Mesendoderm (in vitro differentiated cells): ENCODE measurements at regions not wholly inside any gene's neighbourhood (a gene's known extent, or its start where the extent isn't known, plus 50 kb on each side); places are given as distances from the start of the nearest gene placed in this dataset.
A peak's percentile ranks its signal among the peaks of the same experiment; 100 is the strongest.

Experiments used
- DNase-seq: peaks from one replicate; pipeline ENCODE4 v3.0.0; 2013
- H2AK5ac ChIP-seq: 2 replicates; pipeline ENCODE4 v1.6.1; 2013; ENCODE audit warnings: low read length, inconsistent platforms
- H2BK120ac ChIP-seq: 2 replicates; pipeline ENCODE4 v1.6.1; 2013; ENCODE audit warnings: low read depth, mild to moderate bottlenecking, low read length, moderate library complexity, mixed read lengths
- H2BK15ac ChIP-seq: replicated peaks from 2 replicates; pipeline ENCODE4 v1.6.1; 2013; ENCODE audit warnings: low read depth, mild to moderate bottlenecking, moderate library complexity
- H2BK5ac ChIP-seq: 2 replicates; pipeline ENCODE4 v1.6.1; 2013; ENCODE audit warnings: low read length, inconsistent platforms
- H3K18ac ChIP-seq: 2 replicates; pipeline ENCODE4 v1.6.1; 2013; ENCODE audit warnings: mild to moderate bottlenecking, low read length, mixed read lengths
- H3K23ac ChIP-seq: one replicate; pipeline ENCODE4 v1.6.1; 2013; ENCODE audit warnings: low read length
- H3K27ac ChIP-seq: 2 replicates; pipeline ENCODE4 v1.5.1; 2013; ENCODE audit warnings: low read depth, mild to moderate bottlenecking, inconsistent platforms, low read length, moderate library complexity
- H3K27me3 ChIP-seq: 2 replicates; pipeline ENCODE4 v1.6.1; 2013; ENCODE audit warnings: low read length, control low read depth, mild to moderate bottlenecking, inconsistent platforms; ENCODE audit not compliant: insufficient read depth, poor library complexity
- H3K36me3 ChIP-seq: 2 replicates; pipeline ENCODE4 v1.6.1; 2013; ENCODE audit warnings: low read length, inconsistent platforms; ENCODE audit not compliant: control insufficient read depth, insufficient read depth
- H3K4ac ChIP-seq: one replicate; pipeline ENCODE4 v1.6.1; 2013; ENCODE audit warnings: low read depth, mild to moderate bottlenecking, low read length, moderate library complexity
- H3K4me1 ChIP-seq: 2 replicates; pipeline ENCODE4 v1.6.1; 2013; ENCODE audit warnings: low read depth, low read length, inconsistent platforms; ENCODE audit not compliant: control insufficient read depth
- H3K4me2 ChIP-seq: 2 replicates; pipeline ENCODE4 v1.6.1; 2013; ENCODE audit warnings: low read length
- H3K4me3 ChIP-seq: 2 replicates; pipeline ENCODE4 v1.5.1; 2013; ENCODE audit warnings: mild to moderate bottlenecking, low read length
- H3K56ac ChIP-seq: one replicate; pipeline ENCODE4 v1.6.1; 2013; ENCODE audit warnings: low read length
- H3K79me1 ChIP-seq: 2 replicates; pipeline ENCODE4 v1.6.1; 2013; ENCODE audit warnings: low read length, inconsistent platforms
- H3K79me2 ChIP-seq: 2 replicates; pipeline ENCODE4 v1.6.1; 2013; ENCODE audit warnings: mild to moderate bottlenecking, low read length; ENCODE audit not compliant: control insufficient read depth, insufficient read depth
- H3K9ac ChIP-seq: 2 replicates; pipeline ENCODE4 v1.6.1; 2013; ENCODE audit warnings: low read length, inconsistent platforms
- H4K5ac ChIP-seq: one replicate; pipeline ENCODE4 v1.6.1; 2013; ENCODE audit warnings: low read length
- H4K8ac ChIP-seq: one replicate; pipeline ENCODE4 v1.6.1; 2013; ENCODE audit warnings: low read depth, mild to moderate bottlenecking, control low read depth, low read length, moderate library complexity
- WGBS: extraction: QIAGEN DNeasy Blood & Tissue Kit; methylation state at CpG from one replicate; pipeline ENCODE4 v1.1.7; 2013; ENCODE audit warnings: low lambda C conversion rate, missing lambda C conversion rate; ENCODE audit not compliant: insufficient coverage; ENCODE audit errors: extremely low coverage; 5-methylcytosine and 5-hydroxymethylcytosine counted together

DNA sequence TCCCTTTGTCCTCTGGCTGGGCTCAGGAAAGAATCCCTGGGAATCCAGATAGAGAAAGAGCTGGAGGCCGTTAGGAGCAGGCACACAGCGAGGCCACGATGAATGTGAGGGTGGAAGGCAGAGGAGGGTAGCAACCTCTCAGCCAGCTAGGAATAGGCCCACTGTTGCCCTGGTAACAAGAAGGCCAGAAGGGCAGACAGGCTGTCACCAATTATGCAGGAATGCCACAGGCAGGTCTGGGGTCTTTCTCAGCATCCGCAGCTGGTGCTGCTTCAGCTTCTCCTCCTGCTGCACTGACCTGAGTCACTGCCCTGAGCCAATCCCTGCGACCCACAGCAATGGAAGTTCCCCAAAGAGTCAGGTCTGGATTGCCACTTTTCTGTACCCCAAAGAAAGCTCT, 62.8 kb upstream of the C3orf80 start:
- Histone ChIP-seq H2BK15ac (no peak overlapping the region), H3K36me3 (no peaks in the 10 kb centered on the region), H3K4me3 (no peak overlapping the region), H3K79me1 (no peaks in the 10 kb centered on the region), H2AK5ac (no peak overlapping the region), H2BK120ac (no peak overlapping the region), H3K23ac (no peak overlapping the region), H3K27ac (no peak overlapping the region), H3K9ac (no peak overlapping the region), H4K5ac (no peak overlapping the region), H3K4ac (no peak overlapping the region), H2BK5ac (no peak overlapping the region), H3K4me2 (no peak overlapping the region), H3K4me1 (no peaks in the 10 kb centered on the region), H3K27me3 (no peaks in the 10 kb centered on the region), H3K18ac (no peak overlapping the region), H4K8ac (no peak overlapping the region), H3K56ac (no peak overlapping the region), H3K79me2 (no peaks in the 10 kb centered on the region)
- DNase-seq: peak; percentile 99
- no CpG with 5 or more reads among the region's 5 CpGs for WGBS

- Histone ChIP-seq H2BK5ac (no peak overlapping the region), H3K4me1 (no peaks in the 10 kb centered on the region), H3K18ac (no peak overlapping the region), H2BK120ac (no peak overlapping the region), H4K8ac (no peak overlapping the region), H3K56ac (no peak overlapping the region), H3K23ac (no peak overlapping the region), H3K36me3 (no peaks in the 10 kb centered on the region), H2BK15ac (peak overlapping the region; percentile 92), H3K4me2 (no peak overlapping the region), H3K4ac (no peak overlapping the region), H3K27me3 (no peaks in the 10 kb centered on the region), H3K79me1 (no peaks in the 10 kb centered on the region), H2AK5ac (no peak overlapping the region), H3K27ac (no peak overlapping the region), H4K5ac (no peak overlapping the region), H3K4me3 (no peak overlapping the region), H3K79me2 (no peaks in the 10 kb centered on the region), H3K9ac (no peak overlapping the region)
- DNase-seq: no peak
Observed at GRCh38 chr3:160163229-160163878, 61.9 kb upstream of the C3orf80 start.

DNA sequence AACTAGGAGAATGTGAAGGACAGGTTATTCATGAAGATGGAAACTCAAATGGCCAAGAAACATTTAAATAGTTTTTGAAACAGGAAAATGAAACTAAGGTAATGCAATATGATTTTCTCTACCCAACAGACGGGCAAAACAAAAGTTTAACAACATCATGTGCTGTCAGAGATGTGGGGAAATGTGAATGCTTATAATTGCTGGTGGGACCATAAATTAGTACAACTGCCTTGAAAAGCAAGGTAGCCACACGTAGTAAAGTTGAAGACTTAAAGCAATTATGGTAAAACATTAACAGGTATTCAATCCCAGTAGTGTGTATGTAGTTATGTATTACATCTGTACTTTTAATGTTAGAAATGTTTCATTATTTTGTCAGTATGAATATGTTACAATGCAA, 57.0 kb upstream of the C3orf80 start:
- H2AK5ac ChIP-seq: no peak overlapping the region
- no peaks in the 10 kb centered on the region for H3K79me2 ChIP-seq
- no peaks in the 10 kb centered on the region for H3K27me3 ChIP-seq
- H3K4me3 ChIP-seq: no peak overlapping the region
- no peak overlapping the region for H3K9ac ChIP-seq
- no peak overlapping the region for H3K27ac ChIP-seq
- no peak overlapping the region for H3K4ac ChIP-seq
- no peak for DNase-seq
- peaks cover 4% of the 10 kb centered on the region for H3K4me1 ChIP-seq
- no peak overlapping the region for H2BK120ac ChIP-seq
- no peak overlapping the region for H4K5ac ChIP-seq
- H3K56ac ChIP-seq: no peak overlapping the region
- H4K8ac ChIP-seq: no peak overlapping the region
- no CpG with 5 or more reads among the region's 2 CpGs for WGBS
- no peak overlapping the region for H3K23ac ChIP-seq
- H3K79me1 ChIP-seq: no peaks in the 10 kb centered on the region
- H3K4me2 ChIP-seq: no peak overlapping the region
- no peaks in the 10 kb centered on the region for H3K36me3 ChIP-seq
- no peak overlapping the region for H3K18ac ChIP-seq
- no peak overlapping the region for H2BK5ac ChIP-seq
- H2BK15ac ChIP-seq: no peak overlapping the region

DNA sequence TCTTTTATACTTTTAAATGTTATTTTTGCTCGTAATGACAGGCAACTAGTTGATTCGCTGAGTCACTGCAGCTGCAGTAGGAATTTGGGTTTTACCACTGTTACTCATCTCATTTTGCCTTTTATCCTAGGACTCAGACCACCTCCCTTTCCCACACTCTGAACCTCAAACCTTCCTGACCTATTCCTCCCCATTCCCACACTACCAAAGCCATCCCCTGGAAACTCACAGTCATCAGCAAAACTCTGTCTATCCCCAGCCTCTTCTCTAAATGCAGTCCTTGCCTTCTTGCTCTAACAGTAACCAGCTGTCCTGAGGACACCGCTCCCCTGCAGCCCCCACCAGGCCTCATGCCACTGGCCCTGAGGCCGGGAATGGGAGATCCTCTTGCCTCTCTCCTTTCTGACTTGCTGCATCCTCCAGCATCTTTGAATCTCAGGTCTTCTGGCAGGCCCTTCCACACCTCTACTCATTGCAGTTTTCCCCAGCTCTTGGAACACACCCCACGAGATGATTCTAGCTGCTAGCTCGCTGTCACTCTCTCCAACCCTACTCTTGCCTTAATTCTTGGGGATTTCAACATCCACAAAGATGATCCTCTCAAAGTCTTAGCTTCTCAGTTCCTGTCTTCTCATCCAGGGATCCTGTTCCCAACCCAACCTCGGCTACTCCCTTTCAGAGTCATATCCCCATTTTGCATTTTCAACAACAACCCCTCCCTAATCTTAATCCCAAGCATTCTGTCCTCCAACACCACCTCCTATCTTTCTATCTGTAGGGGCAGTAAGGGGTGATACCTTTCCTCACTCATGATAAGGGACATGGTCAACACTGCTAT, 55.9 kb upstream of the C3orf80 start:
- Histone ChIP-seq H2BK5ac (no peak overlapping the region), H3K79me2 (no peaks in the 10 kb centered on the region), H3K56ac (peak overlapping the region; percentile 31), H2BK120ac (no peak overlapping the region), H3K79me1 (no peaks in the 10 kb centered on the region), H2AK5ac (peak overlapping the region; percentile 27), H4K5ac (no peak overlapping the region), H3K4me1 (peaks cover 4% of the 10 kb centered on the region), H3K18ac (no peak overlapping the region), H3K23ac (no peak overlapping the region), H3K27ac (no peak overlapping the region), H2BK15ac (no peak overlapping the region), H3K4ac (no peak overlapping the region), H3K9ac (no peak overlapping the region), H4K8ac (no peak overlapping the region), H3K36me3 (no peaks in the 10 kb centered on the region), H3K4me3 (no peak overlapping the region), H3K4me2 (no peak overlapping the region), H3K27me3 (no peaks in the 10 kb centered on the region)
- WGBS: no CpG with 5 or more reads among the region's 7 CpGs
- peak; percentile 27 for DNase-seq

DNA sequence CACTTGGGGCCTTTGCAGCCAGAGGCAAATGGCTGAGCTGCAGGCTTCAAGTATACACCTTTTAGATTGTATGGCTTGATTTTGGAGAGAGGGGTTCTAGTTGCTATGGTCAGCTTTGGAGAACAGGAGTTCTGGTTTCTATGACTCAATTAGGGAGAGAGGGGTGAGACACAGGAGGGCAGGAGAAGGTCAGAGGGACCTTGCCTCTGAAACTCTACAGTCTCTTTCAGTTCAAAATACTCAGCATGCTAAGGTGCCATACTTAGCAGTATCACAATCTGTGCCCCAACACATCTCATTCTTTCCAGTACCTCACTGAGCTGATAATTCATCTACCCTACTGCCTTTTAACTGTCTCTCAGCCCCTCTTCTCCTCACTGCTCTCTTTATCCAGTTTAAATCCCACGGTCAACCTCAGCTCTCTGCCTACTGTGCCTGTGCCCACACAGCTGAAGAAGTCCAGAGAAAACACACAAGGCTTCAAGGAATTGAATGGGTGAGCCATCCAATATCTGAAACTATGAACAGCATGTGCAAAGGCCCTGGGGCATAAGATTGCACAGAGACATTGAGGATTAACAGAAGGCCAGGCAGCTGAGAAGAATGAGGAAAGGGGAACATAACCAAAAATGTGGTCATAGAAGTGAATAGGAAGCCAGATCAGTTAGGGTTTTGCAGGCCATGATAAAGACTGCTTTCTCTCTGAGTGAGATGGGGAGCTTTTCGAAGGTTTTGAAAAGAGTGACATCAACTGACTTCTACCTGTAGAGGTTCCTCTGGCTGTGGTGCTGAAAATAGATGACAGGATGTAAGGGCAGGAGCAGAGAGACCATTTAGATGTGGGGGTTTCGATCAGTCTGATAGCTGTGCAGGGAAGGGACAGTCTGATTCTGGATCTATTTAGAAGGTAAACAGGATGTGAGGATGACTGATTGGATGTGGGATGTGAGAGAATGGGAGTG, 54.5 kb upstream of the C3orf80 start:
- no CpG with 5 or more reads among the region's 3 CpGs for WGBS
- no peak overlapping the region for H2BK120ac ChIP-seq
- peaks cover 4% of the 10 kb centered on the region for H3K4me1 ChIP-seq
- no peaks in the 10 kb centered on the region for H3K36me3 ChIP-seq
- no peak overlapping the region for H3K9ac ChIP-seq
- H3K4me3 ChIP-seq: no peak overlapping the region
- DNase-seq: no peak
- H3K27me3 ChIP-seq: no peaks in the 10 kb centered on the region
- H4K5ac ChIP-seq: no peak overlapping the region
- H2BK5ac ChIP-seq: no peak overlapping the region
- H2AK5ac ChIP-seq: no peak overlapping the region
- H3K79me1 ChIP-seq: no peaks in the 10 kb centered on the region
- no peak overlapping the region for H4K8ac ChIP-seq
- H3K18ac ChIP-seq: no peak overlapping the region
- H3K4me2 ChIP-seq: no peak overlapping the region
- H3K79me2 ChIP-seq: no peaks in the 10 kb centered on the region
- H2BK15ac ChIP-seq: no peak overlapping the region
- H3K56ac ChIP-seq: no peak overlapping the region
- H3K23ac ChIP-seq: no peak overlapping the region
- H3K4ac ChIP-seq: no peak overlapping the region
- H3K27ac ChIP-seq: no peak overlapping the region
